Activated T-cell treated with anti-CD3 and anti-CD28 coated beads, Interleukin-2, amount 50 U/mL, for 72 hours (primary cell): ENCODE measurements at regions not wholly inside any gene's neighbourhood (a gene's known extent, or its start where the extent isn't known, plus 50 kb on each side); places are given as distances from the start of the nearest gene placed in this dataset.
A peak's percentile ranks its signal among the peaks of the same experiment; 100 is the strongest.

Experiments
- ATAC-seq, 2 donors: fragments of 150-1000 bp; cut with Tn5 transposase; replicated peaks in 1 of 2; 2 replicates each; pipeline ENCODE4 v1.10.0; 2021; ENCODE audit warnings: moderate library complexity in 2 of 2, mild to moderate bottlenecking in 1 of 2
- DNase-seq, 2 donors: peaks; one replicate each; pipeline ENCODE4 v3.0.0; 2021 to 2022; ENCODE audit warnings: mixed read lengths in 1 of 2
- H3K27ac Mint-ChIP-seq: one replicate; pipeline ENCODE4 v1.8.0; 2022; ENCODE audit warnings: mild to moderate bottlenecking, moderate library complexity, mixed read lengths
- H3K27me3 Mint-ChIP-seq: one replicate; pipeline ENCODE4 v1.8.0; 2022; ENCODE audit warnings: low read depth, mixed read lengths
- H3K36me3 Mint-ChIP-seq, 2 donors: one replicate each; pipeline ENCODE4 v1.8.0; 2022; ENCODE audit warnings: mixed read lengths in 2 of 2, mild to moderate bottlenecking in 1 of 2; ENCODE audit not compliant: insufficient read depth in 2 of 2
- H3K4me1 Mint-ChIP-seq: one replicate; pipeline ENCODE4 v1.8.0; 2022; ENCODE audit warnings: low read depth, mixed read lengths
- H3K4me3 Mint-ChIP-seq, 2 donors: one replicate each; pipeline ENCODE4 v1.8.0; 2022; ENCODE audit warnings: mild to moderate bottlenecking in 2 of 2, mixed read lengths in 2 of 2, moderate library complexity in 2 of 2
- H3K9me3 Mint-ChIP-seq, 2 donors: one replicate each; pipeline ENCODE4 v1.8.0; 2022; ENCODE audit warnings: mixed read lengths in 2 of 2

DNA sequence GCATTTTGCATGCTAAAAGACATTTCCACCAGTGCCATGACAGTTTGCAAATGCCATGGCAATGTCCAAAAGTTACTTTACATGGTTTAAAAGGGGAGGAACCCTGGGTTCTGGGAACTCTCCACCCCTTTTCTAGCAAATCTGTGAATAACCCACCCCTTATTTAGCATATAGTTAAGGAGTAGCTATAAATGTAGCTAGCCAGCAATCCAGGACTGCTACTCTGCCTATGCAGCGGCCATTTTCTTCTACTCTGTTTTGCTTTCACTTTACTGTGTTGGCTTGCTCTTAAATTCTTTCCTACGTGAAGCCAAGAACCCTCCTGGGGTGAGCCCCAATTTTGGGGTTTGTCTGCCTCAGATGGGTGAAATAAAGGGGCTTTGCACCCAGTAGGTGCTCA is 141.0 kb downstream of the PTPN11 start:
- ATAC-seq (no peak), DNase-seq (no peak)
- no peak overlapping the region for H3K4me3 Mint-ChIP-seq
- no peaks in the 10 kb centered on the region for H3K4me1 Mint-ChIP-seq
- no peaks in the 10 kb centered on the region for H3K36me3 Mint-ChIP-seq
- no peaks in the 10 kb centered on the region for H3K9me3 Mint-ChIP-seq
- no peak overlapping the region for H3K27ac Mint-ChIP-seq
- H3K27me3 Mint-ChIP-seq, result peaks cover 22% of the 10 kb centered on the region

DNA sequence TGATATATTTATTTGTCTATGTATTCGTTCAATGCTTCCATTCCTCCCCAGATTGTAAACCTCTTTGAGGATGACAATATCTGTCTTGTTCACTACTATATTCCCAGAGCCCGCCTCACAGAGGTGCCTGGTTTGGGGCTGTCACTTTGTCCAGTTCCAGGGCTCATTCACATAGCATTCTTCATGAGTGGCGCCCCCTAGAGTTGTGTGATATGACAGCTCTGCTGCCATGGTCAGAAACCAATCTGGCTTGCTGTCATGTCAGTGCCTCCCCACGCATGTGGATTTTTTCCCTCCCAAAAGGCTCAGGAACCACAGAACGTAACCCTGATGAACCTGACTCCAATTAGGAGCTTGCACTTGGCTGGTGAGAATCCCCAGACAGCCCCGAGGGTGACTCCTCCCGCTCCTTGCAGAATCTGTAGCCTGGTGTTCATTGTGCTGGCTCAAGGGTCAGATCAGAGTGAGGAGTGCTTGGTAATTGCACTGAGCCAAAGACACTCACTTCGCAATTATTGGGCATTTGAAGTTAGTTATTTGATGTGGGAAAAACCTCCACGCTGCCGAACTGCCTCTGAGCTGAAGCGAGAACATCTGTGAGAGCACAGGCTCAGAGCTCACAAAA is 145.5 kb downstream of the PTPN11 start:
- no peaks in the 10 kb centered on the region for H3K9me3 Mint-ChIP-seq
- no peak for ATAC-seq
- H3K4me1 Mint-ChIP-seq, result no peaks in the 10 kb centered on the region
- no peak for DNase-seq
- H3K27ac Mint-ChIP-seq, result no peak overlapping the region
- H3K4me3 Mint-ChIP-seq, result no peak overlapping the region
- H3K27me3 Mint-ChIP-seq, result peaks cover 15% of the 10 kb centered on the region
- H3K36me3 Mint-ChIP-seq, result no peaks in the 10 kb centered on the region

DNA sequence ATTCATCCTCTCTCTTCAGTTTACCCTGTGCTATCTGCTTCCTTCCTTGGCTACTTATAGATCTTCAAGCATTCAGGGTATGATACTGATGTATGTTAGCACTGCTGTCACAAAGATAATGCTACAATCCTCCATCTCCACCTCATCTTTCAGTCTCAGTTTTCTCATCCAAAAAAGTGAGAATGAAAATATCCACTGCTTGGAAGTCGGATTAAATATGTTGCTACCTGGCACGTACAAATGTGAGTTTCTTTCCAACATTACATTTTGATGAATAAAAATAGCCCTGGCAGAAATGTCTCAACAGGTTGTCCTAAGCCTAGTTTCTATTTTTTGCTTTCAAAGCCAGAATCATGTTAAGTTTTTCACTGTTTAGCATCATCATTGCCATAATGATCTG is 149.9 kb downstream of the PTPN11 start:
- Mint-ChIP-seq H3K36me3 (no peaks in the 10 kb centered on the region), H3K4me1 (no peaks in the 10 kb centered on the region), H3K27me3 (peaks cover 17% of the 10 kb centered on the region), H3K27ac (no peak overlapping the region), H3K4me3 (no peak overlapping the region), H3K9me3 (no peaks in the 10 kb centered on the region)
- no peak for ATAC-seq
- DNase-seq, result no peak

DNA sequence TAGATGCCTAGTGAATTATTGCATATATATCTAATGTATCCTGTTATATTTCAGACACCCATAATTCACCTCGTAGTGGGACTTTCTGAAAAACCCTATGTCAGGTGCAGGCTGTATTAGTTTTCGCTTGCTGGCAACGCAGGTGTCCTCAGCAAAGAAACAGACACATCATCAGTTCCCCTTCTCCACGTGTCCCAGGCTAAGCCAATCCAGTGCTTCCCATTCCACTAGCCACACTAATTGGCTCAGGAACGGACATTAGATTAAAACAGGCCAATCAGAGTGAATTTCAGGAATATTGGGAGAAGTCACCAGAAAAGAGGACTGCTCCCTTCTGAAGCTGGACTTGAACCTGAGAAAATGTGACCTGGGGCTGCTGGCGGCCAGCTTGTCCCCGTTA is 151.3 kb downstream of the PTPN11 start:
- no peak for ATAC-seq

DNA sequence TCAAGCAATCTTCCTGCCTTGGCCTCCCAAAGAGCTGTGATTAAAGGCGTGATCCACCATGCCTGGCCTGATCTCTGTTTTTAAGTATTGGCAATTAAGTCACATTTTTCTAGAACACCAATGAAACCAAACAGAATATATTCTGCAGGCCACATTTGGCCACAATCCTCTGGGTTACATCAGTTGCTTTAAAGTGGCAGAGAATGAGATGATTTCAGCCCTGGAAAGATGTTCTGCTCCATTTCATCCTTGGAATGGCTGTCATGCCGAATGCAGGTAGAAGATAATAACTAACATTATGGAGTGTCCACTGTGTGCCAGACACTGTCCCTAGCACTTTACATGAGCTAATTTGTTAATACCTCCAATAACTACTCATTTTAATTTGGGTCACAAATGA is 154.4 kb downstream of the PTPN11 start:
- H3K27ac Mint-ChIP-seq, result no peak overlapping the region
- no peaks in the 10 kb centered on the region for H3K36me3 Mint-ChIP-seq
- H3K9me3 Mint-ChIP-seq, result no peaks in the 10 kb centered on the region
- peaks cover 33% of the 10 kb centered on the region for H3K27me3 Mint-ChIP-seq
- DNase-seq (no peak), ATAC-seq (no peak)
- H3K4me3 Mint-ChIP-seq, result no peak overlapping the region
- H3K4me1 Mint-ChIP-seq, result no peaks in the 10 kb centered on the region

More for the DNA sequence above, 151.3 kb downstream of the PTPN11 start:
- Mint-ChIP-seq H3K9me3 (no peaks in the 10 kb centered on the region), H3K27ac (no peak overlapping the region), H3K4me3 (no peak overlapping the region), H3K27me3 (peaks cover 9% of the 10 kb centered on the region), H3K4me1 (no peaks in the 10 kb centered on the region), H3K36me3 (no peaks in the 10 kb centered on the region)
- no peak for DNase-seq

DNA sequence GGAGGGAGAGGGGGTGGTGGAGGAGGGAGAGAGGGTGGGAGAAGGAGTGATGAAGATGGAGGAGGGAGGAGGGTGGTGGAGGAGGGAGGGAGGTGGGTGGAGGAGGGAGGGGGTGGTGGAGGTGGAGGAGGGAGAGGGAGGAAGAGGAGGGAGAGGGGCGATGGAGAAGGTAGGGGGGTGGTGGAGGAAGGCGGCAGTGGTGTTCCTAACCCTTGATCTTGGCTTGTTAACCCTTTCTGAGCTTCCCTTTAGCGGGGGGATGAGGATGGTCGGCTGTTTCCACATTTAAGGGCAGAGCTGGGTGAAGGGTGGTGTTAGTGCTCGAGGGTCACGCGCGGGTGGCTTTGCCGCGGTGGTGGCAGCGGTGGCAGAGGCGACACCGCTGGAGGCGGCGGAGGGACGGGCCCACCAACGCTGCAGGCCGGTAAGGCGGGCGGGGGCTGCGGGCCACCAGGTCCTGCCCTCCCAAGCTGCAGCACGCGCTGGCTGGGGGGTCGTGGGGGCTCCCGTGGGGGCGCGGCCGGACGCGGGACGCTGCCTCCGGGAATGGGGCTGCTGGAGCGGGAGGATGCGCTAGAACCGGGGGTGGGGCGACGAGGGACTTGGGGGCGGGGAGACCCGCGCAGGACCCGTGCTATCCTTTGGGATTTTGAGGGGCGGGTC is 156.3 kb downstream of the PTPN11 start:
- DNase-seq (no peak), ATAC-seq (no peak)
- Mint-ChIP-seq H3K36me3 (no peaks in the 10 kb centered on the region), H3K4me3 (no peak overlapping the region), H3K27me3 (peaks cover 33% of the 10 kb centered on the region), H3K9me3 (no peaks in the 10 kb centered on the region), H3K4me1 (no peaks in the 10 kb centered on the region), H3K27ac (no peak overlapping the region)

DNA sequence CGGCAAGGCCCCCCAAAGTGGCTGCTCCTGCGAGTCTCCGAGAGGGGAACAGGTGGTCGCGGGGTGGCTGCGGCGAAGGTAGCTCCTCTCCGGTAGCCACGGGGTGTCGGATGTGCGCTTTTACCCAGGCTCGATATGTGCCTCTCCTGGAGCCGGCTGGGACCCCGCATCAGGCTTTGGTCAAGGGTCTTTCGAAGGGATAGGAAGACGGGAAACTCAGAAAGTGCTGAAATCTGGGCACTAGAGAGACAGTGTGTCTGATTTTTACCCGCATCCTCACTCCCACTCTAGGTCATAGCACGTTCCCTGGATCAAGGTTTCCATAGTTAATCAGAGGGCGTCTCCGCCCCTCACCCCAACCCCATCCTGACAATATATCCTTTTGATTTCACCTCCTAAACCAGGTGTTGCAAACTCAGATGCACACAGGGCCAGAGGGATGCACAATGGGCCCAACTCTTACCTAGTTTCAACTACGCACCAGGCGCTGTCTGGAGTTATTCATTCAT is 156.9 kb downstream of the PTPN11 start:
- DNase-seq (no peak), ATAC-seq (no peak)
- no peaks in the 10 kb centered on the region for H3K4me1 Mint-ChIP-seq
- no peaks in the 10 kb centered on the region for H3K36me3 Mint-ChIP-seq
- H3K4me3 Mint-ChIP-seq, result no peak overlapping the region
- H3K27me3 Mint-ChIP-seq, result peaks cover 33% of the 10 kb centered on the region
- H3K9me3 Mint-ChIP-seq, result no peaks in the 10 kb centered on the region
- no peak overlapping the region for H3K27ac Mint-ChIP-seq

DNA sequence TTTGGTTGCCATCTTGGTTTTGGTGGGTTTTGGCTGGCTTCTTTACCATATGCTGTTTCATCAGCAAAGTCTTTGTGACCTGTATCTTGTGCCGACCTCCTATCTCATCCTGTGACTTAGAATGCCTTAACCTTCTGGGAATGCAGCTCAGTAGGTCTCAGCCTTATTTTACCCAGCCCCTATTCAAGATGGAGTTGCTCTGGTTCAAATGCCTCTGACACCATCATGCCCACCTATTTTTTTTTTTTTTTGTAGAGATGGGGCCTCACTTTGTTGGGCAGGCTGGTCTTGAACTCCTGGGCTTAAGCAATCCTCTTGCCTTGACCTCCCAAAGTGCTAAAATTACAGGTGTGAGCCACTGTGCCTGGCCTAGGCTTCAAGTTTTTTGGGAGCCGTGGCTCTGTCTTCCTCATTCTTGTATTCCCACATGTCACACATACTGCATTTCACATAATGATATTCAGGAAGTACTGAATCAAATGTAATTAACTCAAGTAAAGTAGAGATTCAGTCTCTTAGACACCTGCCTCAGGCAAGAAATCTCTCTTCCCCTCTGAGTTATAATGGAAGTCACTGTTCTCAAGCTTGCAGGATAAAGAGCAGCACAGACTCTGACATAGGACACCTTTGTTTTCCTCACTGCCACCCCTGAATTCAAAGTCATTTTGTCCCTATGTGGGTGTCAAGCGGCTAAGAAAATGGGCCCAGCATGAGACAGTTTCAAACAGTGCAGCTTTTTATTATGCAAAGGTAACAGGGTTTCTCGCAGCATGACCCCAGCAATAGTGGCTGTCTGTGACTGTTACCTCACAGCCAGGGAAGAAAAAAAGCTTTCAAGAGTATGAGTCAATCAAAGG is 159.0 kb downstream of the PTPN11 start:
- Mint-ChIP-seq H3K27me3 (peaks cover 36% of the 10 kb centered on the region), H3K9me3 (no peaks in the 10 kb centered on the region), H3K27ac (no peak overlapping the region), H3K4me1 (no peaks in the 10 kb centered on the region), H3K36me3 (no peaks in the 10 kb centered on the region), H3K4me3 (no peak overlapping the region)
- no peak for DNase-seq
- ATAC-seq, result peak in 1 of 2 donors; percentile 21

DNA sequence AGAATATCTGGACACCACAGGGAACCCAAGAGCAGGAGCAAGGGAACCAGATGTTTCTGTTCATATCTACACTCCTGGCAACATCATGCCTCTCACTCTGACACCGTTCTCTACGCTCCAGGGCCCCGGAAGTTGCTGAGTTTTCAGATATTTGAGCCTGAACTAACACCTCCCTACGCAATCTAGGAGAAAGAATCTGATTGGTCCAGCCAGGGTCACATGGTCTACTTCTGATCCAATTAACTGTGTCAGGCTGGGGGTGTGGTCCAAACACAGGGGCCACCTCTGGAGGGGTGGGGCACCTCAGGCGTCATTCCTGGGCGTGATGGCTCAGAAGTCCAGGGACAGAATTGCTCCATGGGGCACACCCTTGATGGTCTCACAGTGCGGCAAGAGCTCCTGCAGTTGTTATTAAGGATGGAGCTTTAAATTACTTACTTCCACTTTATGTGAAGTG is 165.5 kb downstream of the PTPN11 start:
- Mint-ChIP-seq H3K4me1 (no peaks in the 10 kb centered on the region), H3K27me3 (peaks cover 24% of the 10 kb centered on the region), H3K4me3 (no peak overlapping the region), H3K27ac (no peak overlapping the region), H3K36me3 (no peaks in the 10 kb centered on the region), H3K9me3 (no peaks in the 10 kb centered on the region)
- no peak for DNase-seq
- no peak for ATAC-seq

DNA sequence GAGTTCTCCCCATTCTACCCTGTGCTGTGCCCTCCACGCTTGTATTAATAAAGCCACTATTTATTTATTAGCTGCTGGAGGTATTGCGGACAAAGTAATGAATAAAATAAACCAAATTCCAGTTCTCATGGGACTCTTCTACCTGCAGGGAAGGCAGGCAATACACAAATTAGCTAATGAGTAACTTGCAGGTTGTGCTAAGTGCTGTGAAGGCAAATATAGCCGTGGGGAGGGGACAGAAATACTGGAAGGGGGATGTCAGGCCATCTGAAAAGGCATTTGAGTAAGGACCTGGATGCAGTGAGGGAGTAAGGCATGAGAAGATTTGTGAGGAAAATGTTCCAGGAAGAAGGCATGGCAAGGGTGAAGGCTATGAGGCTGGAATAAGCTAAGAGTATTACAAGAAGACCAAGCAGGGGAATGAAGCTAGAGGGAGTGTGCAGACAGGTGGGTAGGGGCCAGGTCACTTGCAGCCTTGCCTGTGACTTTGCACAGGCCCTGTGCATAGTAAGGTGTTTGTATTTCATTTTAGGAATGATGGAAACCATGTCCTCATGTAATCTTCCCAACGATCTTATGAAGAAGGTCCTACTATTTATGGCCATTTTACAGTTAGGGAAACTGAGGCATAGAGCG is 167.5 kb downstream of the PTPN11 start:
- no peak overlapping the region for H3K27ac Mint-ChIP-seq
- no peaks in the 10 kb centered on the region for H3K36me3 Mint-ChIP-seq
- no peaks in the 10 kb centered on the region for H3K4me1 Mint-ChIP-seq
- H3K4me3 Mint-ChIP-seq, result no peak overlapping the region
- DNase-seq (no peak), ATAC-seq (no peak)
- H3K9me3 Mint-ChIP-seq, result no peaks in the 10 kb centered on the region
- H3K27me3 Mint-ChIP-seq, result peaks cover 24% of the 10 kb centered on the region

DNA sequence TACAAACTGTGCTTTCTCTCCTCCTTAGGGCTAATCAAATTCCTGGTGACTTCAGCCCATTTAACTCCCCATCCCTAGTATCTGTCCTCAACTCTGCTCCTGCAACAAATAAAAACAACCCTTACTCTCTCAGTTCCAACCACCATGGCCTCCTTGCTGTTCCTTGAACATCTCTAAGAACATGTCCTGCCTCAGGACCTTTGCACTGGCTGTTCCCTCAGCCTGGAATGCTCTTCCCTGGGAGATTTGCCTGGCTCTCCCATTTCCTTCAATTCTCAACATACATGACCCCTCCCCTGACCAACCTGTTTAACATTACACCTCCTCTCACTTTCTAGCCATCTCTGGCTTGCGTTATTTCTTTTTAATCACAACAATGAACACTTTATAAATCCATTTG is 170.5 kb downstream of the PTPN11 start:
- Mint-ChIP-seq H3K27me3 (peaks cover 15% of the 10 kb centered on the region), H3K36me3 (no peaks in the 10 kb centered on the region), H3K27ac (no peak overlapping the region), H3K4me3 (no peak overlapping the region), H3K9me3 (no peaks in the 10 kb centered on the region), H3K4me1 (no peaks in the 10 kb centered on the region)
- no peak for ATAC-seq
- no peak for DNase-seq

DNA sequence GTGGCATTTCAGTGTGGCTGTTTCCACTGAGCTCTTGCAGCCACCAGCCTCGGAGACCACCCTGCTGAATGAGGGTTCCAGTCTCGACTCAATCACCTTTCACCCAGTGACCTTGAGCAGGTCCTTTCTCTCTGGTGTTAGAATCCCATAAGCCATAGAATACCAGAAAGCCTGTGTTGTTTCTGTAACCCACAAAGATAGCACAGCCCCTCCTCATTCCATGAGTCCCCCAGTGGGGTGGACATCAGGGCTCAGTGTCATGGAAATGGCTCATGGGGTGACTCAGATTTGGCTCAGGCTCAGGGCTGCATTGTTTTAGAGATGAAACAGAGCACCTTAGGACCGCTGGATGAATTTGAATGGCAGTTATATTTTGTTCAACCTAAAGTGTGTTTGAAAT is 171.5 kb downstream of the PTPN11 start:
- Mint-ChIP-seq H3K4me3 (no peak overlapping the region), H3K27me3 (peaks cover 15% of the 10 kb centered on the region), H3K36me3 (no peaks in the 10 kb centered on the region), H3K4me1 (no peaks in the 10 kb centered on the region), H3K9me3 (no peaks in the 10 kb centered on the region), H3K27ac (no peak overlapping the region)
- DNase-seq, result no peak
- ATAC-seq, result no peak

DNA sequence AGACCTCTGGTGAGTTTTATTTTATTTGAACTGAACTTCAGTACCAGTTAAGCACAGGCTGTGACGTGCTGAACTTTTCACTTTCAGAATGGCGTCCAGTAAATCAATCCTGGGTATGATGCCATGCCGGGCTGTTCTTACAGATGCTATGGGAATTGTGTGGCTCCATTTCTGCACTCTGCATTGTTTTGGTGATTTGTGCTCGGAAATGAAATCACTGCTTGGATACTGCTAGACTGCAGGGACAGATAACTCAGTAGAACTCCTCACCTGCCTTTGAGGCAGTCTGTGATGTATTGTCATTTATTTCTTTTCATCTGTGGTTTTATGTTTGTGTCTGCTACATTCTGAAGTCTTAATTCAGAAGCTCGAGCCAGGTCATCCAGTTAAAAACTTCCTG is 172.7 kb downstream of the PTPN11 start:
- Mint-ChIP-seq H3K4me1 (no peaks in the 10 kb centered on the region), H3K9me3 (no peaks in the 10 kb centered on the region), H3K4me3 (no peak overlapping the region), H3K27ac (no peak overlapping the region), H3K36me3 (no peaks in the 10 kb centered on the region), H3K27me3 (peaks cover 17% of the 10 kb centered on the region)
- no peak for ATAC-seq
- no peak for DNase-seq
